Neural cell (in vitro differentiated cells): ENCODE measurements at regions not wholly inside any gene's neighbourhood (a gene's known extent, or its start where the extent isn't known, plus 50 kb on each side); places are given as distances from the start of the nearest gene placed in this dataset.

Source experiments
- EZH2 ChIP-seq: fragments of 200-600, 300-800 bp; shearing (Covaris generic), sonication (generic); IDR thresholded peaks from 2 replicates; pipeline ENCODE4 v1.6.1; 2014; ENCODE audit warnings: antibody characterized with exemption, low read length, borderline replicate concordance, mild to moderate bottlenecking; ENCODE audit not compliant: insufficient read depth, poor library complexity, severe bottlenecking
- TF ChIP-seq, protein P1 (sequence below): fragments of 450-650 bp; IDR thresholded peaks from 2 replicates; pipeline ENCODE4 v1.5.1; 2014; ENCODE audit warnings: antibody characterized with exemption, mild to moderate bottlenecking, moderate library complexity; ENCODE audit not compliant: poor library complexity, severe bottlenecking

- TF ChIP-seq, protein P1, sequence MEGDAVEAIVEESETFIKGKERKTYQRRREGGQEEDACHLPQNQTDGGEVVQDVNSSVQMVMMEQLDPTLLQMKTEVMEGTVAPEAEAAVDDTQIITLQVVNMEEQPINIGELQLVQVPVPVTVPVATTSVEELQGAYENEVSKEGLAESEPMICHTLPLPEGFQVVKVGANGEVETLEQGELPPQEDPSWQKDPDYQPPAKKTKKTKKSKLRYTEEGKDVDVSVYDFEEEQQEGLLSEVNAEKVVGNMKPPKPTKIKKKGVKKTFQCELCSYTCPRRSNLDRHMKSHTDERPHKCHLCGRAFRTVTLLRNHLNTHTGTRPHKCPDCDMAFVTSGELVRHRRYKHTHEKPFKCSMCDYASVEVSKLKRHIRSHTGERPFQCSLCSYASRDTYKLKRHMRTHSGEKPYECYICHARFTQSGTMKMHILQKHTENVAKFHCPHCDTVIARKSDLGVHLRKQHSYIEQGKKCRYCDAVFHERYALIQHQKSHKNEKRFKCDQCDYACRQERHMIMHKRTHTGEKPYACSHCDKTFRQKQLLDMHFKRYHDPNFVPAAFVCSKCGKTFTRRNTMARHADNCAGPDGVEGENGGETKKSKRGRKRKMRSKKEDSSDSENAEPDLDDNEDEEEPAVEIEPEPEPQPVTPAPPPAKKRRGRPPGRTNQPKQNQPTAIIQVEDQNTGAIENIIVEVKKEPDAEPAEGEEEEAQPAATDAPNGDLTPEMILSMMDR, result no peak
- TF ChIP-seq EZH2, result no peak
Measured at GRCh38 chr4:166482758-166483157, 609.7 kb downstream of the TLL1 start.
